GM12891 (cell line): ENCODE measurements at regions not wholly inside any gene's neighbourhood (a gene's known extent, or its start where the extent isn't known, plus 50 kb on each side); places are given as distances from the start of the nearest gene placed in this dataset.

Experiments
- PAX5 ChIP-seq: IDR thresholded peaks from 2 replicates; pipeline ENCODE4 v1.6.1; 2011; ENCODE audit warnings: low read length, moderate library complexity, mild to moderate bottlenecking; ENCODE audit not compliant: insufficient read depth, severe bottlenecking
- POLR2A ChIP-seq: IDR thresholded peaks from 2 replicates; pipeline ENCODE4 v1.6.1; 2011; ENCODE audit warnings: low read depth, low read length, control low read depth
- POLR2AphosphoS5 ChIP-seq: IDR thresholded peaks from 2 replicates; pipeline ENCODE4 v1.6.1; 2011; ENCODE audit warnings: low read depth, low read length, control low read depth
- POU2F2 ChIP-seq: IDR thresholded peaks from 2 replicates; pipeline ENCODE4 v1.6.1; 2011; ENCODE audit warnings: low read depth, mild to moderate bottlenecking, control low read depth, low read length, moderate library complexity
- SPI1 ChIP-seq: IDR thresholded peaks from 2 replicates; pipeline ENCODE4 v1.6.1; 2011; ENCODE audit warnings: low read depth, low read length, control low read depth
- TAF1 ChIP-seq: IDR thresholded peaks from 2 replicates; pipeline ENCODE4 v1.6.1; 2011; ENCODE audit warnings: low read depth, low read length, control low read depth

DNA sequence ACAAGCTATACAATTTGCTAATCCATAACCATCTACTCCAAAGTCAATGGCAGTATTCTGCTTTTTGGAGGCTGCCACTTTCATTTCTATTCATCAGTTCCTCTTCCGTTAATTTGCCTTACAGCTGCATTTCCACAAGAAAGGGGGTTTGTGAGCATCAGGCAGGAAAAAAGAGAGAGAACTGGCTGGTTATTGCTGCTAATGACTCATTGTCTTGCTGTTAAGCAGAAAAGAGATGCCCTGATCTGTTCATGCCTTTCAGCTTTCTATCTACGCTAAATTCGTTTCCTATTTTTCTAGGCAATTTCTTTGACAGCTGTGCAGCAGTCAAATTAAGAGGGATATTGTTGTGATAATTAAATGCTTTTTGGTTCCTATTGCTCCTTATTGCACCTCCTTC, 65.9 kb upstream of the GNAQ start:
- TF ChIP-seq POLR2A (no peak), POLR2AphosphoS5 (no peak), TAF1 (no peak), SPI1 (0 out of 2 replicates have a peak, but pooled peaks have one; percentile 16), PAX5 (no peak), POU2F2 (no peak)
